HuH-7.5 (cell line): ENCODE measurements at regions not wholly inside any gene's neighbourhood (a gene's known extent, or its start where the extent isn't known, plus 50 kb on each side); places are given as distances from the start of the nearest gene placed in this dataset.

Experiments
- DNase-seq: peaks from one replicate; pipeline ENCODE4 v3.0.0; 2011; ENCODE audit warnings: low spot score

GRCh38 chr16:17801068-17801467 lies 330.3 kb upstream of the XYLT1 start:
- no peak for DNase-seq

GRCh38 chr16:17798716-17799115 lies 328.0 kb upstream of the XYLT1 start:
- no peak for DNase-seq

GRCh38 chr16:17793354-17793753 lies 322.6 kb upstream of the XYLT1 start:
- no peak for DNase-seq

GRCh38 chr16:17784073-17784472 lies 313.3 kb upstream of the XYLT1 start:
- DNase-seq = no peak

- DNase-seq = no peak
These were observed 309.4 kb upstream of the XYLT1 start for GRCh38 chr16:17780181-17780580.

- no peak for DNase-seq
These were observed 306.7 kb upstream of the XYLT1 start for GRCh38 chr16:17777408-17777863.

- no peak for DNase-seq
These were observed 306.1 kb upstream of the XYLT1 start for GRCh38 chr16:17776888-17777287.

GRCh38 chr16:17776465-17776864 lies 305.7 kb upstream of the XYLT1 start:
- no peak for DNase-seq

GRCh38 chr16:17775061-17775460 lies 304.3 kb upstream of the XYLT1 start:
- DNase-seq = no peak

- DNase-seq = no peak
These were observed 302.9 kb upstream of the XYLT1 start for GRCh38 chr16:17773698-17774101.

GRCh38 chr16:17770104-17770503 lies 299.3 kb upstream of the XYLT1 start:
- DNase-seq = no peak

- DNase-seq = no peak
These were observed 298.3 kb upstream of the XYLT1 start for GRCh38 chr16:17769065-17769464.

GRCh38 chr16:17768257-17768656 lies 297.5 kb upstream of the XYLT1 start:
- no peak for DNase-seq

GRCh38 chr16:17766012-17766411 lies 295.3 kb upstream of the XYLT1 start:
- no peak for DNase-seq

GRCh38 chr16:17759451-17760390 lies 289.0 kb upstream of the XYLT1 start:
- no peak for DNase-seq

- no peak for DNase-seq
These were observed 287.0 kb upstream of the XYLT1 start for GRCh38 chr16:17757808-17758207.

GRCh38 chr16:17755158-17755557 lies 284.4 kb upstream of the XYLT1 start:
- DNase-seq = no peak

GRCh38 chr16:17753434-17753833 lies 282.7 kb upstream of the XYLT1 start:
- DNase-seq = no peak

- no peak for DNase-seq
These were observed 278.9 kb upstream of the XYLT1 start for GRCh38 chr16:17749706-17750105.

- no peak for DNase-seq
These were observed 277.4 kb upstream of the XYLT1 start for GRCh38 chr16:17748044-17748719.

- DNase-seq = no peak
These were observed 276.5 kb upstream of the XYLT1 start for GRCh38 chr16:17747081-17747756.

GRCh38 chr16:17744921-17745572 lies 274.3 kb upstream of the XYLT1 start:
- no peak for DNase-seq
